ENCODE measurements at regions not wholly inside any gene's neighbourhood (a gene's known extent, or its start where the extent isn't known, plus 50 kb on each side); places are given as distances from the start of the nearest gene placed in this dataset.

GRCh38 chr2:128752691-128753263, 434.1 kb upstream of the HS6ST1 start:
- TF ChIP-seq POLR2A (IDR thresholded peaks at IDR 0.05) = no peak
- TF ChIP-seq CTCF (IDR thresholded peaks at IDR 0.05) = no peak
